ENCODE measurements at regions not wholly inside any gene's neighbourhood (a gene's known extent, or its start where the extent isn't known, plus 50 kb on each side); places are given as distances from the start of the nearest gene placed in this dataset.

DNA sequence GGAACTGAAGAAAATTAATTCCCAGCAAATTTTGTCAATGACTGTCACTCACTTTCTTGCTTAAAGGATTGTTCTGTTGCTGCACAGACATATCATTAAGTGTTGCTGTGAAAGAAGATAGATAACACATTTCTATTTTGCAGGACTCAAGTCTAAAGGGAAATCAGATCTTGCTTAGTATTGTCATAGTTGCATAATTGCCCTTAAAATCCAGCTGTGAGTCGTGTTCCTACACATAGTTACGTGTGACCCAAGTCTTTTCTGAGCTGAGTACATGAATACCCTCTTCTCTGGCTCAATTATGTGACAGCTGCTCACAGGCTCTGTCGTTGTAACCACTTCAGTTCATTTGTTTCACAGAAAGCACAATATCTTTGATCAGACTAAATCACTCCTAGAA is 390.8 kb downstream of the DTWD2 start (continued):
- TF ChIP-seq ZSCAN29 (IDR thresholded peaks at IDR 0.05) (no peak), DPF2 (IDR thresholded peaks at IDR 0.05) (no peak)
- TF ChIP-seq, protein P1, sequence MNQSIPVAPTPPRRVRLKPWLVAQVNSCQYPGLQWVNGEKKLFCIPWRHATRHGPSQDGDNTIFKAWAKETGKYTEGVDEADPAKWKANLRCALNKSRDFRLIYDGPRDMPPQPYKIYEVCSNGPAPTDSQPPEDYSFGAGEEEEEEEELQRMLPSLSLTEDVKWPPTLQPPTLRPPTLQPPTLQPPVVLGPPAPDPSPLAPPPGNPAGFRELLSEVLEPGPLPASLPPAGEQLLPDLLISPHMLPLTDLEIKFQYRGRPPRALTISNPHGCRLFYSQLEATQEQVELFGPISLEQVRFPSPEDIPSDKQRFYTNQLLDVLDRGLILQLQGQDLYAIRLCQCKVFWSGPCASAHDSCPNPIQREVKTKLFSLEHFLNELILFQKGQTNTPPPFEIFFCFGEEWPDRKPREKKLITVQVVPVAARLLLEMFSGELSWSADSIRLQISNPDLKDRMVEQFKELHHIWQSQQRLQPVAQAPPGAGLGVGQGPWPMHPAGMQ (IDR thresholded peaks at IDR 0.05; ENCODE audit: borderline replicate concordance), result no peak

DNA sequence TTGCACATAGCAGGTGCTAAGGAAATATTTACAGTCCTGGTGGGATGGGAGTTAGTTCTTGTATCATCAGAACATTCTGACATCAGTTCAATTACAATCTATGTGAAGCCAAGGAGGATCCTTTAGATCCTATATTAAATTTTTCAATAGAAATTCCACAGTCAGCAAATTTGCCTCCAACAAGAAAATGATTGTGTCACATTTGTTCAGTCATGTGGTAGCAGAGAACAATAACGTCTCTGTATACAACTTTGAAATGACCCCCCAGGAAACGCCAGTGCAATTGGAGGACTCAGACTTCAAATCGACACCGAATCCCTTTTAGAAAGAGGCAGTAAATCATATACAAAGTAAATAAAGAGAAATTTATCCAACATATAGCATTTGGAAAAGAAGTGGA is 392.1 kb downstream of the DTWD2 start:
- POLR2A ChIA-PET, result no interaction called here
- Histone ChIP-seq H3K27me3 (replicated peaks in 1 of 2; ENCODE audit: control insufficient read depth in 2 of 2, insufficient read depth in 2 of 2, low read length in 1 of 2) (no peaks in the 10 kb centered on the region), H3K36me3 (ENCODE audit: control insufficient read depth in 2 of 2, insufficient read depth in 2 of 2, low read length in 1 of 2) (no peaks in the 10 kb centered on the region), H3K9me3 (replicated peaks; ENCODE audit: control insufficient read depth, insufficient read depth, low read length) (no peaks in the 10 kb centered on the region), H3K27ac (ENCODE audit: control insufficient read depth, insufficient read depth) (no peak overlapping the region), H3K4me1 (ENCODE audit: control insufficient read depth, insufficient read depth, low read length) (no peaks in the 10 kb centered on the region), H4K20me1 (ENCODE audit: control insufficient read depth, insufficient read depth) (no peaks in the 10 kb centered on the region), H3K79me2 (ENCODE audit: control insufficient read depth, insufficient read depth, low read length) (no peaks in the 10 kb centered on the region), H3K9ac (ENCODE audit: control insufficient read depth, insufficient read depth, low read length) (no peak overlapping the region), H3K4me3 (no peak overlapping the region), H2AFZ (ENCODE audit: control insufficient read depth, low read depth, low read length) (no peak overlapping the region), H3K4me2 (ENCODE audit: control insufficient read depth, insufficient read depth) (no peak overlapping the region)
- 44% methylated on average over 4 of the region's 4 CpGs for whole genome bisulfite sequencing (ENCODE audit: insufficient coverage, insufficient replicate concordance, low lambda C conversion rate, missing lambda C conversion rate)
- no peak for FAIRE-seq
- CTCF ChIA-PET, result no interaction called here
- RAD21 ChIA-PET (ENCODE audit: unreplicated experiment), result interaction anchor here (0.6 kb wide), 1 partner anchor 9 kb away, joined by 4 read pairs; no protein-coding TSS in a partner anchor
- SMC1A ChIA-PET (ENCODE audit: uncharacterized antibody, unreplicated experiment), result interaction anchor here (1.1 kb wide), 1 partner anchor 196 kb away, joined by 3 read pairs; no protein-coding TSS in a partner anchor
- no peak for ATAC-seq
- no peak for DNase-seq (ENCODE audit: low read depth, low spot score)
- intact Hi-C loops (cut with micrococcal nuclease; ENCODE audit: unreplicated experiment) (no loop called here), in situ Hi-C loops (cut with MboI) (no loop called here)
- BruUV-seq (replicated peaks), result no TSS peak
- TF ChIP-seq ETV6 (conservative IDR thresholded peaks at IDR 0.05 in 1 of 2, IDR thresholded peaks at IDR 0.05 in 1 of 2; ENCODE audit: borderline replicate concordance in 1 of 2, low read depth in 1 of 2) (no peak), SREBF2 (IDR thresholded peaks at IDR 0.05; ENCODE audit: low read length) (no peak), FOXK2 (IDR thresholded peaks at IDR 0.05) (no peak), RELA (IDR thresholded peaks at IDR 0.05; ENCODE audit: borderline replicate concordance, partially characterized antibody) (no peak), RB1 (IDR thresholded peaks at IDR 0.05; ENCODE audit: borderline replicate concordance) (no peak), CHD1 (IDR thresholded peaks at IDR 0.05; ENCODE audit: low read depth, low read length) (no peak), NFYB (IDR thresholded peaks at IDR 0.05; ENCODE audit: insufficient read depth, low read depth, low read length) (no peak), POLR2A (IDR thresholded peaks at IDR 0.05; ENCODE audit: low read depth, low read length) (no peak), GABPA (IDR thresholded peaks at IDR 0.05; ENCODE audit: low read depth) (no peak), ZNF217 (IDR thresholded peaks at IDR 0.05) (no peak), RUNX3 (IDR thresholded peaks at IDR 0.05; ENCODE audit: low read length) (no peak)
- TF ChIP-seq, protein P2, sequence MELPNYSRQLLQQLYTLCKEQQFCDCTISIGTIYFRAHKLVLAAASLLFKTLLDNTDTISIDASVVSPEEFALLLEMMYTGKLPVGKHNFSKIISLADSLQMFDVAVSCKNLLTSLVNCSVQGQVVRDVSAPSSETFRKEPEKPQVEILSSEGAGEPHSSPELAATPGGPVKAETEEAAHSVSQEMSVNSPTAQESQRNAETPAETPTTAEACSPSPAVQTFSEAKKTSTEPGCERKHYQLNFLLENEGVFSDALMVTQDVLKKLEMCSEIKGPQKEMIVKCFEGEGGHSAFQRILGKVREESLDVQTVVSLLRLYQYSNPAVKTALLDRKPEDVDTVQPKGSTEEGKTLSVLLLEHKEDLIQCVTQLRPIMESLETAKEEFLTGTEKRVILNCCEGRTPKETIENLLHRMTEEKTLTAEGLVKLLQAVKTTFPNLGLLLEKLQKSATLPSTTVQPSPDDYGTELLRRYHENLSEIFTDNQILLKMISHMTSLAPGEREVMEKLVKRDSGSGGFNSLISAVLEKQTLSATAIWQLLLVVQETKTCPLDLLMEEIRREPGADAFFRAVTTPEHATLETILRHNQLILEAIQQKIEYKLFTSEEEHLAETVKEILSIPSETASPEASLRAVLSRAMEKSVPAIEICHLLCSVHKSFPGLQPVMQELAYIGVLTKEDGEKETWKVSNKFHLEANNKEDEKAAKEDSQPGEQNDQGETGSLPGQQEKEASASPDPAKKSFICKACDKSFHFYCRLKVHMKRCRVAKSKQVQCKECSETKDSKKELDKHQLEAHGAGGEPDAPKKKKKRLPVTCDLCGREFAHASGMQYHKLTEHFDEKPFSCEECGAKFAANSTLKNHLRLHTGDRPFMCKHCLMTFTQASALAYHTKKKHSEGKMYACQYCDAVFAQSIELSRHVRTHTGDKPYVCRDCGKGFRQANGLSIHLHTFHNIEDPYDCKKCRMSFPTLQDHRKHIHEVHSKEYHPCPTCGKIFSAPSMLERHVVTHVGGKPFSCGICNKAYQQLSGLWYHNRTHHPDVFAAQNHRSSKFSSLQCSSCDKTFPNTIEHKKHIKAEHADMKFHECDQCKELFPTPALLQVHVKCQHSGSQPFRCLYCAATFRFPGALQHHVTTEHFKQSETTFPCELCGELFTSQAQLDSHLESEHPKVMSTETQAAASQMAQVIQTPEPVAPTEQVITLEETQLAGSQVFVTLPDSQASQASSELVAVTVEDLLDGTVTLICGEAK (IDR thresholded peaks at IDR 0.05; ENCODE audit: borderline replicate concordance), result no peak
- TF ChIP-seq, protein P3, sequence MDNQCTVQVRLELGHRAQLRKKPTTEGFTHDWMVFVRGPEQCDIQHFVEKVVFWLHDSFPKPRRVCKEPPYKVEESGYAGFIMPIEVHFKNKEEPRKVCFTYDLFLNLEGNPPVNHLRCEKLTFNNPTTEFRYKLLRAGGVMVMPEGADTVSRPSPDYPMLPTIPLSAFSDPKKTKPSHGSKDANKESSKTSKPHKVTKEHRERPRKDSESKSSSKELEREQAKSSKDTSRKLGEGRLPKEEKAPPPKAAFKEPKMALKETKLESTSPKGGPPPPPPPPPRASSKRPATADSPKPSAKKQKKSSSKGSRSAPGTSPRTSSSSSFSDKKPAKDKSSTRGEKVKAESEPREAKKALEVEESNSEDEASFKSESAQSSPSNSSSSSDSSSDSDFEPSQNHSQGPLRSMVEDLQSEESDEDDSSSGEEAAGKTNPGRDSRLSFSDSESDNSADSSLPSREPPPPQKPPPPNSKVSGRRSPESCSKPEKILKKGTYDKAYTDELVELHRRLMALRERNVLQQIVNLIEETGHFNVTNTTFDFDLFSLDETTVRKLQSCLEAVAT (IDR thresholded peaks at IDR 0.05), result no peak
- TF ChIP-seq, protein P4, sequence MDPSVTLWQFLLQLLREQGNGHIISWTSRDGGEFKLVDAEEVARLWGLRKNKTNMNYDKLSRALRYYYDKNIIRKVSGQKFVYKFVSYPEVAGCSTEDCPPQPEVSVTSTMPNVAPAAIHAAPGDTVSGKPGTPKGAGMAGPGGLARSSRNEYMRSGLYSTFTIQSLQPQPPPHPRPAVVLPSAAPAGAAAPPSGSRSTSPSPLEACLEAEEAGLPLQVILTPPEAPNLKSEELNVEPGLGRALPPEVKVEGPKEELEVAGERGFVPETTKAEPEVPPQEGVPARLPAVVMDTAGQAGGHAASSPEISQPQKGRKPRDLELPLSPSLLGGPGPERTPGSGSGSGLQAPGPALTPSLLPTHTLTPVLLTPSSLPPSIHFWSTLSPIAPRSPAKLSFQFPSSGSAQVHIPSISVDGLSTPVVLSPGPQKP (IDR thresholded peaks at IDR 0.05; ENCODE audit: low read depth, low read length), result no peak

Measured in GM12878 (cell line).